ENCODE measurements at regions not wholly inside any gene's neighbourhood (a gene's known extent, or its start where the extent isn't known, plus 50 kb on each side); places are given as distances from the start of the nearest gene placed in this dataset.

DNA sequence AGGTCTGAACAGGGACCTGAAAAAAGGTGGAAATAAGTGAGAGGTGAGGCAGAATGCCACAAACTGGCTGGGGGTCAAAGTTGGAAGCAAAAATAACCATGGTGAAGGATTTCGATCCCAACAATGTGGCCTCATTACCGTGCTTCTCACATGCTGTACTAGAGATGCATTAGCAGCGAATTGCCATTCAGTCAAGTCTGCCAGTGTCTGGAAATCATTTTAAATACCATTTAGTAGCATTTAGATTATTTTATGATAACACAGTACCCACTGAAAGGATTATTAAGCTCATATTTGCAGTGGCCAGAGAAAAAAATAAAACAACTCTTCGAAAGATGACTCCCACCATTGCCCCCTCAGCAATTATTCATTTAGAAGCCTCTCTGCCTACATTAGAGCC is 294.6 kb upstream of the SLC24A2 start:
- TF ChIP-seq, protein P1, sequence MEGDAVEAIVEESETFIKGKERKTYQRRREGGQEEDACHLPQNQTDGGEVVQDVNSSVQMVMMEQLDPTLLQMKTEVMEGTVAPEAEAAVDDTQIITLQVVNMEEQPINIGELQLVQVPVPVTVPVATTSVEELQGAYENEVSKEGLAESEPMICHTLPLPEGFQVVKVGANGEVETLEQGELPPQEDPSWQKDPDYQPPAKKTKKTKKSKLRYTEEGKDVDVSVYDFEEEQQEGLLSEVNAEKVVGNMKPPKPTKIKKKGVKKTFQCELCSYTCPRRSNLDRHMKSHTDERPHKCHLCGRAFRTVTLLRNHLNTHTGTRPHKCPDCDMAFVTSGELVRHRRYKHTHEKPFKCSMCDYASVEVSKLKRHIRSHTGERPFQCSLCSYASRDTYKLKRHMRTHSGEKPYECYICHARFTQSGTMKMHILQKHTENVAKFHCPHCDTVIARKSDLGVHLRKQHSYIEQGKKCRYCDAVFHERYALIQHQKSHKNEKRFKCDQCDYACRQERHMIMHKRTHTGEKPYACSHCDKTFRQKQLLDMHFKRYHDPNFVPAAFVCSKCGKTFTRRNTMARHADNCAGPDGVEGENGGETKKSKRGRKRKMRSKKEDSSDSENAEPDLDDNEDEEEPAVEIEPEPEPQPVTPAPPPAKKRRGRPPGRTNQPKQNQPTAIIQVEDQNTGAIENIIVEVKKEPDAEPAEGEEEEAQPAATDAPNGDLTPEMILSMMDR (IDR thresholded peaks at IDR 0.05), result no peak

DNA sequence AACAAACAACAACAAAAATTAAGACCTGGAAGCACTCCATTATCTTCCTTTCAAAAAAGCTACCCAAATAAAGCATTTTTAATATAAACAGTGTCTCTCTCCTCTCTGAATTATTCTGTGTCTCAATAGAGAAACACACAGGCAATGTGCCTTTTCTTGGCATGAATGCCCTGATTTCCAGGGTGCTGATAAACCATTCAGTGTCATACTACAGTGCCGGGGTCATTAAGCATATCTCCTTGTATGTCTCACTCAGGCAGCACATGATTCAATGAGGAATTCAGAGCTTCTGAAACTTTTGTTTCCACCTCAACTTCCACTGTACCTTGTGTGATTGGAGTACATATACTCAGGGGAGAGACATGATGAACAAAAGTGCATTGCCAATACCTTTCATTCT is 294.0 kb upstream of the SLC24A2 start:
- TF ChIP-seq, protein P1 (IDR thresholded peaks at IDR 0.05), result no peak

DNA sequence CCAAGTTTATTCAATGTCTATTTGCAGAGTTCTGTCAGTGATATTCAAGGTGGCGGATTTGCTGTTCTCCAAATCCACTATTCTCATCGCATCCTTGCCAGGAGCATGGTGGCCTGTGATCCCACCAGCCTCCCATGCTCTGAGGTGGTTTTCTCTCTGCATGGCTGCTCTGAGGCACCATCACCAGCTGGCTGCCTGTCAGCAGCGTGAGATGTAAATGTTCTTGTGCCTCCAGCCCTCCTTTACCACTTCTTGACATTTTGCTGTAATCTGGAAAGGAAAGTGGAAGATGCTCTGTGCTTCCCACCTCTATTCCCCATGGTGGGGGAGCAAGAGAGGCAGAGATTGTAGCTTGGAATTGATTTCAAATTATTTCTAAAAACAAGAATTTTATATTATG is 293.6 kb upstream of the SLC24A2 start:
- TF ChIP-seq, protein P1 (IDR thresholded peaks at IDR 0.05), result no peak

DNA sequence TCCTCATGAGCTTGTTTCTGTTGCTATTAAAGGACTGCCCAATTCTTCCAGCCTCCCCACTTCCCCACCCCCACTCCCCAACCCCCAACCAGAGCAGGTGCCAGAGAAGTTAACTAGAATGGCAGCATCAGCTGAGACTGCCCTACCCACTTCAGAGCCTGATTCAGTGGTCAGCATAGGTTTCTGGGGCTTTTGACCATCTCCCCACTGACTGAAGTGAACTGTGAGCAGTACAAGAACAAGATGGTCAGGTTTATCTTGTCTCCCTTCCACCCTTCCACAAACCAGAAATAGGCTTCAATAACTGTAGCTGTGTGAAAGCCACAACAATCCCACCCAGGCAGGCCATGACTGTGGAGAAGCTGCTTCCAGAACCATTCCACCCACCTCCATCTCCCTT is 289.4 kb upstream of the SLC24A2 start:
- TF ChIP-seq, protein P1 (IDR thresholded peaks at IDR 0.05), result no peak

DNA sequence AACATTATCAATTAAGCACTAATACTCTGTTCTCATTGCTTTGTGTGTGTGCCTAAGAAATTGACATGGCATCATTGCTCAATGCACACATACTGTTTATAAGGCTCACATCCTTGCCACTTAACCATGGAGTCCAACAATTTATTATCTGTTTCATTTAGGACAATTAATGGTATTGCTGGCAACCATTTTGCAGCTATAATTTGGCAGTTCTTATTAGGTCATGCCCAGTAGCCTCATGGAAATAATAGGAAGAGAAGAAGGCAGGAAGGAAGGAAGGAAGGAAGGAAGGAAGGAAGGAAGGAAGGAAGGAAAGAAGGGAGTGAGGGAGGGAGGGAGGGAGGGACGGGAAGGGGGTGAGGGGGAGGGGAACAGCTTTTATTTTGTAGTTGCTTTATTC is 285.5 kb upstream of the SLC24A2 start:
- TF ChIP-seq, protein P1 (IDR thresholded peaks at IDR 0.05), result no peak

DNA sequence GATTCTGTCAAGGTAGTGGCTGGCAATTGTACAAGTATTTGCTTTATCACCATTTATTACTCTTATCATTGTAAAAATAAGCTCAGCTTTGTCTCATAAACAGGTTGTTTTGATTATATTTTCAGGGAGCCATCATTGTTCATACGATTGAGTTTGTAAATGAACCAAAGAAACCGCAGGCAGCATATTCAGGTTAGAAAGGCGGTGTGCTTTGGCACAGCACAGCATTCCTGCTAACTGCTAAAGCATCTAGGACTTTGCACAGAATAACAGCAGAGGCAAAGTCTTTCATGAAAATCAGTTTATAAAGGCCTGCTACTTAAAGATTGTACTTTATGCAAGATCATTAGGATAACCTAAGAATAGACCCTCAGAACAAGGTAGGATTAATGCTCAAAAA is 281.5 kb upstream of the SLC24A2 start:
- TF ChIP-seq, protein P1 (IDR thresholded peaks at IDR 0.05), result no peak

DNA sequence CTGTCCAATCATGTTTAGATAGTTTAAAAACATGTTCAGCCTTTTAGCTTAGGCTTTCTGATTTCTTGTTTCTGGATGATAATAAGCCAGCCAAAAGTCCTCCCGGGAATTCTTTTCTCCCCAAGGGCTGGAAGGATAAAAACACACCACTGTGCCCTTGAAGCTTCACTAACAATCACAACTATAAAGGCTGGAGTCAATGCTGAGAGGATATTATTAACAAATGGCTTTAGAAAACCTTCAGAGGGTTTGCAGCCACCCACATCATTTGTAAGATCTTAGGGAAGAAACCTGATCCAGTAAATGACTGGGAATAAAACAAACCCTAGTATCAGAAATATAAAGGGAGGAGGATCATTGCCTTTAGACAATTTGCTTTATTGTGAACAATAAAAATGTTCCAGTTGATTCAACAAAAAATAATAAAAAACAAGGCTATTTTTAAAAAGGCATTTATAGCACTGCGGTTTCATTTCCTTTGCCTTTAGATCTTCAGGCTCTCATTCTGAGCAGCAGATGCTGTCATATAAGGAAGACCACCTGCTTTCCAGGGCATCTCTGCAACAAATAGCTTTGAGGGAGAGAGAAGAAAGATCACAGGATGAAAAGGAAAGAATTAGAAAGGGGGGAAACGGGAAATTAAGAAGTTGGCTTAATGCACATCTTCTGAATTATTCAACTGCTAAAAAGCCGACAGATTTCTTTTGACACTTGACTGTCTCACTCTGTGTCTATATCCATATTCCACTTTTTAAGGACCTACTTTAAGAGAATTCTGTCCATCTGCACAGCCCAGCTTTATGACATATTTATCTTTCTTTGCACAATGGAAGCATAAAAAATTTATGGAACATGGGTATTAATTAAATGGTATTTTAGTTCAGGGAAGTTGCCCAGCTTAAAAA is 277.2 kb upstream of the SLC24A2 start:
- TF ChIP-seq, protein P1 (IDR thresholded peaks at IDR 0.05), result no peak
